ENCODE measurements at regions not wholly inside any gene's neighbourhood (a gene's known extent, or its start where the extent isn't known, plus 50 kb on each side); places are given as distances from the start of the nearest gene placed in this dataset.

GRCh38 chr17:5971969-5972368 is 98.2 kb upstream of the WSCD1 start:
- no peak overlapping the region for H3K4me3 ChIP-seq
- no peak for TF ChIP-seq EP300 (IDR thresholded peaks at IDR 0.05)
- no peak overlapping the region for H3K27ac ChIP-seq
- no peaks in the 10 kb centered on the region for H3K36me3 ChIP-seq
- no peak for DNase-seq (ENCODE audit: low spot score in 2 of 2)
- 61 to 80% methylated on average over 1 of the region's 1 CpG for WGBS, 2 donors
- peaks cover 0 to 37% (median 0%) of the 10 kb centered on the region in 4 donors for H3K9me3 ChIP-seq
- no peaks in the 10 kb centered on the region for H3K27me3 ChIP-seq
- H3K4me1 ChIP-seq, result no peaks in the 10 kb centered on the region

DNA sequence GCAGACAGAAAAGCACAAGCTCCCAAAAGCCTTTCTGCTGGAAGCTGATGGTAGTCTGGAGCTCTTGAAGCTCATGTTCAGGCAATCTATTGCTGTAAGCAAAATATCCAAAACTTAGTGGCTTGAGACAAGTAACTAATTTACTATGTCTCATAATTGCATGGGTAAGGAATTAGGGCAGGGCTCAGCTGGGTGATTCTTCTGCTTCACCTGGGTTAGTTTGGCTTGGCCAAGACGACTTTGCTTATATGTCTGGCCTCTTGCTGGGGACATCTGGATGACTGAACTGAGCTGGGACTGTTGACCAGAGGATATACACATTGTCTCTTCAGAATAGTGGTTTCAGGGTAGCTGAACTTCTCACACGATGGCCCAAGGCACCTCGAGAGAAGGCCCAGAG is 96.8 kb upstream of the WSCD1 start:
- Histone ChIP-seq H3K4me3 (no peak overlapping the region), H3K27ac (no peak overlapping the region), H3K27me3 (no peaks in the 10 kb centered on the region), H3K36me3 (no peaks in the 10 kb centered on the region), H3K9me3 (peaks cover 0 to 26% (median 0%) of the 10 kb centered on the region in 4 donors), H3K4me1 (no peaks in the 10 kb centered on the region)
- DNase-seq (ENCODE audit: low spot score in 2 of 2), result no peak
- TF ChIP-seq CTCF (IDR thresholded peaks at IDR 0.05) (no peak), EP300 (IDR thresholded peaks at IDR 0.05) (no peak), POLR2A (IDR thresholded peaks at IDR 0.05) (no peak)
- 81 to 85% methylated on average over 3 of the region's 3 CpGs for WGBS, 2 donors

GRCh38 chr17:5975661-5976060 is 94.5 kb upstream of the WSCD1 start:
- 67 to 71% methylated on average over 3 of the region's 3 CpGs for WGBS, 2 donors
- DNase-seq (ENCODE audit: low spot score in 2 of 2), result no peak
- H3K27me3 ChIP-seq, result no peaks in the 10 kb centered on the region

GRCh38 chr17:5976251-5976650 is 93.9 kb upstream of the WSCD1 start:
- H3K4me1 ChIP-seq, result no peaks in the 10 kb centered on the region
- no peaks in the 10 kb centered on the region for H3K36me3 ChIP-seq
- no peak for DNase-seq (ENCODE audit: low spot score in 2 of 2)
- H3K27ac ChIP-seq, result no peak overlapping the region
- H3K9me3 ChIP-seq, result peaks cover 0 to 21% (median 0%) of the 10 kb centered on the region in 4 donors
- no peak for TF ChIP-seq CTCF (IDR thresholded peaks at IDR 0.05)
- TF ChIP-seq POLR2A (IDR thresholded peaks at IDR 0.05), result no peak
- TF ChIP-seq EP300 (IDR thresholded peaks at IDR 0.05), result no peak
- H3K4me3 ChIP-seq, result no peak overlapping the region
- 42 to 53% methylated on average over 6 of the region's 6 CpGs for WGBS, 2 donors
- H3K27me3 ChIP-seq, result no peaks in the 10 kb centered on the region

More at GRCh38 chr17:5975661-5976060, 94.5 kb upstream of the WSCD1 start:
- Histone ChIP-seq H3K4me3 (no peak overlapping the region), H3K9me3 (peaks cover 0 to 21% (median 0%) of the 10 kb centered on the region in 4 donors), H3K36me3 (no peaks in the 10 kb centered on the region), H3K4me1 (no peaks in the 10 kb centered on the region), H3K27ac (no peak overlapping the region)
- no peak for TF ChIP-seq CTCF (IDR thresholded peaks at IDR 0.05)

GRCh38 chr17:5978496-5978895 is 91.7 kb upstream of the WSCD1 start:
- Histone ChIP-seq H3K27ac (no peak overlapping the region), H3K27me3 (no peaks in the 10 kb centered on the region), H3K4me3 (no peak overlapping the region), H3K36me3 (no peaks in the 10 kb centered on the region), H3K4me1 (no peaks in the 10 kb centered on the region), H3K9me3 (peaks cover 0 to 13% (median 0%) of the 10 kb centered on the region in 4 donors)
- whole genome bisulfite sequencing, 2 donors, result 66 to 78% methylated on average over 7 of the region's 7 CpGs
- TF ChIP-seq EP300 (IDR thresholded peaks at IDR 0.05) (no peak), POLR2A (IDR thresholded peaks at IDR 0.05) (no peak), CTCF (IDR thresholded peaks at IDR 0.05) (no peak)
- no peak for DNase-seq (ENCODE audit: low spot score in 2 of 2)

DNA sequence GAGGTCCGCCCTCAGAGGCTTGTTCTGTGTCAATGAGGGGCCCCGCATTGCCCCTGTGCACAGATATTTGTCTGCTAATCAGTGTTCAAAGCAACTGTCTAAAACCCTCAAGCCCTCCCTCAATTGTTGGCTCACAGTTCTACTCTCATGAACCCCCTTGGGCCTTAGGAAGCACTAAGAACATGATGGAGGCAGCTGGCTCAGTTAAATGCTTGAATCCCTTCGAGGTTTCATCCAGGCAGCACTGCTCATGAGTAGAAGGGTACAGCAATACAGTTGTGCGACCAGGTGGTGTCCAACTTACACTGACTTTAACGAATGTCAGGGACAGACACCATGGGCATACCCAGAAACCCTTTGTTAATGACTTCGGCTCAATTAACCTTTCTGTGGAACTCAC is 89.2 kb upstream of the WSCD1 start:
- H3K9me3 ChIP-seq, result peaks cover 0 to 2% (median 0%) of the 10 kb centered on the region in 4 donors
- H3K36me3 ChIP-seq, result no peaks in the 10 kb centered on the region
- DNase-seq (ENCODE audit: low spot score in 2 of 2), result no peak
- WGBS, 2 donors, result 80 to 82% methylated on average over 6 of the region's 6 CpGs
- H3K27ac ChIP-seq, result no peak overlapping the region
- no peaks in the 10 kb centered on the region for H3K27me3 ChIP-seq
- no peak overlapping the region for H3K4me3 ChIP-seq
- H3K4me1 ChIP-seq, result no peaks in the 10 kb centered on the region
- TF ChIP-seq POLR2A (IDR thresholded peaks at IDR 0.05), result no peak

Data from tibial nerve (tissue), 4 donors.